Prostate gland (tissue), 2 donors: ENCODE measurements at regions not wholly inside any gene's neighbourhood (a gene's known extent, or its start where the extent isn't known, plus 50 kb on each side); places are given as distances from the start of the nearest gene placed in this dataset.

Experiments
- CTCF ChIP-seq, 4 experiments: fragments of 200-600 bp in 2 of 4; fragments of 450-650 bp in 2 of 4; sonication (generic) in 2 of 4; IDR thresholded peaks; 1 replicate in 3 of 4; 2 replicates in 1 of 4; pipeline ENCODE4 v1.5.1; 2016 to 2019; ENCODE audit warnings: antibody characterized with exemption in 4 of 4, mild to moderate bottlenecking in 2 of 4, moderate library complexity in 2 of 4
- POLR2AphosphoS5 ChIP-seq: sonication (generic); formaldehyde crosslinking; IDR thresholded peaks from one replicate; pipeline ENCODE4 v1.6.1; 2017; ENCODE audit warnings: antibody characterized with exemption

GRCh38 chr3:72615776-72616175, 232.5 kb downstream of the SHQ1 start:
- TF ChIP-seq POLR2AphosphoS5 (no peak), CTCF (IDR thresholded peaks at IDR 0.05) (no peak)
